Pons (tissue), 1 donor: ENCODE measurements at regions not wholly inside any gene's neighbourhood (a gene's known extent, or its start where the extent isn't known, plus 50 kb on each side); places are given as distances from the start of the nearest gene placed in this dataset.
"Not testable (repeated sequence)": the region's sequence is repeated elsewhere in the genome, so short reads cannot be mapped to it uniquely, and the experiment has no call there.

Experiments used
- DNase-seq: peaks from one replicate; pipeline ENCODE4 v3.0.0-alpha.2; 2016; ENCODE audit warnings: low spot score

DNA sequence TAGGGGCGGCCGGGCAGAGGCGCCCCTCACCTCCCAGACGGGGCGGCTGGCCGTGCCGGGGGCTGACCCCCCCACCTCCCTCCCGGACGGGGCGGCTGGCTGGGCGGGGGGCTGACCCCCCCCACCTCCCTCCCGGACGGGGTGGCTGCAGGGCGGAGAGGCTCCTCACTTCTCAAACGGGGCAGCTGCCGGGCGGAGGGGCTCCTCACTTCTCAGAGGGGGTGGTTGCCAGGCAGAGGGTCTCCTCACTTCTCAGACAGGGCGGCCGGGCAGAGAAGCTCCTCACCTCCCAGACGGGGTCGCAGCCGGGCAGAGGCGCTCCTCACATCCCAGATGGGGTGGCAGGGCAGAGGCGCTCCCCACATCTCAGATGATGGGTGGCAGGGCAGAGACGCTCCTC is 836.8 kb downstream of the RAPGEF2 start:
- DNase-seq = not testable (repeated sequence)

DNA sequence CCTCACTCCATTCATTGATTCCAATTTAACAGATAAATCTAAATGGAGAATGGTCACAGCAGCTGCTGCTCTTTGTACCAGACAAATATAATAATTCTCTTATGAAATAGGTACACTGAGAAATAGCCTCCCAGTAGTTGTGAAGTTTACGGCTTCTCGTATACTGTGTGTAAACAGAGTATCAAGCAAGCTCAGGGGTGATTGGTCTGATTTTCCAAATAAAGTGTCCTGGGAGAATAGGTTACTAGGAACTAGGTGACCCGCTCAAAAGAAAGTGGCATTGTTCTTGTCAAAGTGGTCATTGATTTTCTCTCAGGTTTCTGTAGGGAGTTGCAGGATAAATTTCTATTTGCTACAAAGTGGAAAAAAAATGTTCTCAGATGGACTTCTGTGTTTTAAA is 838.2 kb downstream of the RAPGEF2 start:
- DNase-seq = no peak

DNA sequence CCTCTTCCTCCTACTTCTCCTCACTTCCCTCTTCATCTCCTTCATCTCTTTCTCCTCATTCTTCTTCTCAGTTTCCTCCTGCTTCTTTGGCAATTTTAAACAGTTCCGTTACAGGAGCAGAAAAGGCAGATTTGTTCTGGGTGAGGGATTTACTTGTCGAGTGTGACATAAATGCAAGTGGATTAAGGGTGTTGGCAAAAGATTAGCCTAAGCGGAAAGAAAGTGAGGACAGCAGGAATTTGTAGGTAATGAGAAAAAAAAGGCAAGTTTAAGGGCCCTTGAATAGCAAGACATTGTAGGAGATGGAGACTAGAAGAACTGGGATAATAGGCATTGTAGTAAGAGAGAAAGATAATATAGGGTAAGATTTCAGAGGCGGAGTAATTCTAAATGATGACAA is 841.6 kb downstream of the RAPGEF2 start:
- DNase-seq = no peak

DNA sequence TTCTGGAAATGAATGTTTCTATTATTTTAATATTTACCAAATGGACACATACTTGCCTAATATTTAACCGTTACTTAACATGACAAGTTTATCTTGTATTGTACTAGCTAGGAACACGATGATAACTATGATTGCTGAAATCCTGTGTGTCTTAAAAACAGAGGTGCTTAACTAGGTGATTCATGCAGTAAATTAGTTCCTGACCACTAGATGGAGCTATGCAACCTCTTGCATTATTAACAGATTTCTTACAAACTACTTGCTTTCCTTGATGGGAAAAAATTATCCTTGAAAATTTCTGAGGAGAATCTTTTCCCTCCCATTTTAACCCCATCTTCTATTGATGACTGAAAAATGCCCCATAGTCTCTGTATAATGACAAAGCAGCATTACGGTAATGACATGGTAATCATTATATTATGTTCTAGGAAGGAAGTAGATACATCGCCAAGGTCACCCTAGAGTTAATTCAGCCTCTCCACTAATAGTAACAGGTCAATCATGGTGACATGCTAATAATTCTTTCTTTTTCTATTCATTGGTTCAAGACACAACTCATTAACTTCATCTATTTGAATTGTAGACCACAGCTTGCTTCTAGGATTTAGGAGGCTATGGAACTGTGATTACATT is 844.2 kb downstream of the RAPGEF2 start:
- DNase-seq = peak; percentile 69

DNA sequence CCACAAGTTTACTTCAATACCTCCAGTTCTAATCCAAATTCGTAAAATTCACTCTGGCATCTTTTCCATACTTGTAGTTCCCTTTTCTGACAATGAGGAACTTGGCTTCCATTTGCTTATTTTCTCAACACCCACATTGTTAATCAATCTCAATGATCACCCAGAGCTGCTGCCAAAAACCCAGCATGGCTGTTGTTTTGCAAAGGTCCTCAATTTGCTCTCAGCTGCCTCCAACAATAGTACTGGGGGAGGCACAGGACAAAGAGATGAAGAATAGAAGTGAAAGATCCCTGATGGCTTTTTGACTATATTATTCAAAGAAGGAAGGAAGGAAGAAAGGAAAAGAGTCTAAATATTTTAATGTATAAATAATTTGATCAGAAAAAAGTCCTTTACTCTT is 847.8 kb downstream of the RAPGEF2 start:
- no peak for DNase-seq

DNA sequence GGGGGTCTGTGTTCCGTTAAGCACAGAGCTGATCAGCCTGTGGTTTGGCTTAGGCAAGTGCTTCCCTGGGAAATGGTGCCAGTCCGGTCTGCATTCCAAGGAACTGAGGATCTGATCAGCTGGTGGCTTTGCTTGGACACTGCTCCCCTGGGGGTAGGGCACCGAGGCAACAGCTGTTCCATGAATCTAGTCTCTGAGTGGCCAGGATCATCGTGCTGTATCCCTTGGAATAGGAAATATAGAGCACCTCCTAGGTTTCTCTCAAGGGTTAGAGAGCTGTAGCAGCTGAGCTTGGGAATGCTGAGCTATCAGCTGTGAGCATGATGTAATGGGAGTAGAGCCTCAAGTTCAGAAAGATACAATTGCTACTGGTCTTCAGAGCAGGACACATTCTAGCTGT is 863.9 kb downstream of the RAPGEF2 start:
- DNase-seq = no peak

DNA sequence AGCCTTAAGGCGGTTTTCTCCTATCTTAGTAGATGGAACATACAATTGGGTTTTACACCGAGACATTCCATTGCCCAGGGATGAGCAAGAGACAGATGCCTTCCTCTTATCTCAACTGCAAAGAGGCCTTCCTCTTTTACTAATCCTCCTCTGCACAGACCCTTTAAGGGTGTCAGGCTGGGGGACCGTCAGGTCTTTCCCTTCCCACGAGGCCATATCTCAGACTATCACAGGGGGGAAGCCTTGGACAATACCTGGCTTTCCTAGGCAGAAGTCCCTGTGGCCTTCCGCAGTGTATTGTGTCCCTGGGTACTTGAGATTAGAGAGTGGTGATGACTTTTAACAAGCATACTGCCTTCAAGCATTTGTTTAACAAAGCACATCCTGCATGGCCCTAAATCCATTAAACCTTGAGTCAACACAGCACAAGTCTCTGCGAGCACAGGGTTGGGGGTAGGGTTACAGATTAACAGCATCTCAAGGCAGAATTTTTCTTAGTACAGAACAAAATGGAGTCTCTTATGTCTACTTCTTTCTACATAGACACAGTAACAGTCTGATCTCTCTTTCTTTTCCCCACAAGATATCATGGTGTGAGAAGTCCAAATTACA is 874.1 kb downstream of the RAPGEF2 start:
- not testable (repeated sequence) for DNase-seq

DNA sequence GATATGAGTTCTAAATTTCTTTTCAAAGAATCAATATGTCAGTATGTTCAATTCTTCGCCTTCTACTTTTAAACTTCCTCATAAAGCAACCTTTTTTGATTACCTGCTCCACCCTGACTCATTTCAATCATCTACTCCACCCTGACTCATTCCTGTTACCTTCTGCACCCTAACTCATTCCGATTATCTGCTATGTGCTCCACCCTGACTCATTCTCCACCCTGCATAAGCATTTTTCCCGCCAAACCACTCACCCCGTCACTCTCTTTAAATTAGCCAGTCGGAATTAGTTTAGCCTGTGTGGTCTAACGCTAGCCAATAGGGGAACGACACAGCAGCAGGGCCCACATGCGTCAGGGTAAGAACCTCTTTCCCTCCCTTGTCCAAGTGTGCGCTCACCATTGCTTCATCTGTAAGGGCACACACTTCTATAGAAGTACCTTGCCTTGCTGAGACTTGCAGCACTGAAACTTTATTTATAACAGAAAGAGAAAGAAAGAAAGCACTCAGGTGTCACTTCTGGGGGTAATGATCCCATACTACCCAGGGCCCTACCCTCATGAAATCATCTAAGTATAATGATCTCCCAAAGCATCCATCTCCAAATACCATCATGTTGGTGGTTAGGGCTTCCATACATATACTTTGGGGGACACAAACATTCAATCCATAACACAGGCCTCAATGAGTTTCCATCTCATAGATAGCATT is 875.2 kb downstream of the RAPGEF2 start:
- DNase-seq = no peak

DNA sequence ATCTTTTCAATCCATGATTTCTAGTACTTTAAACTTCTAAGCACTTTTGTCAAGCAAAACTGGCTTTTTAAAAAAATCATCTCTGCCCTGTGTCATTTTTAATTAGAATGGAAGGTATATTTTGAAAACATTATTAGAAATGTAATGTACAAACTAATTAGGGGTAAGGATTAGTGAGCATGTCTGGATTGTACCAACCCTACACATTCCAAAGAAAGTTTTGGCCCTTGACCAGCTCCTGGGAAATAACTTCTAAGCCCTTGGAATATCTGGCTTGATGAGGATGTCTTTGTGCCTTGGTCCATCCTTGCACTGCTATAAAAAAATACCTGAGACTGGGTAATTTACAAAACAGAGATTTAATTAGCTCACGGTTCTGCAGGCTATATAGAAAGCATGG is 876.5 kb downstream of the RAPGEF2 start:
- no peak for DNase-seq

DNA sequence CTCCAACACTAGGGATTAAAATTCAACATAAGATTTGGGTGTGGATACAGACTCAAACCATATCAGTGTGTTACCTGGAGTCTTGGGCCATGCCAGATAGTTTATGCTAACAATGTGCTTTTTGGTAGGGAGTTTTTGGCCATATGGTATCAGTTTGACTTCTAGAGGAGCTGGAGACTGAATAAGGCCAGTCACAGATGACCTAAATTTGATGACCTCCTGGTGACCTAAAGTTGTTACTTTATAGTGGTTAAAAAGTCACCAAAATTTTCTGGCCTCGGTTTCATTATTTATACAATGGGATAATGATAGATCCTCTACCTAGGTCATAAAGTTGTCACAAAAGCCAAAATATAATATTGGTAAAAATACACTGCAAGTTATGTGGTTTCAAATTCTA is 877.1 kb downstream of the RAPGEF2 start:
- DNase-seq = no peak

DNA sequence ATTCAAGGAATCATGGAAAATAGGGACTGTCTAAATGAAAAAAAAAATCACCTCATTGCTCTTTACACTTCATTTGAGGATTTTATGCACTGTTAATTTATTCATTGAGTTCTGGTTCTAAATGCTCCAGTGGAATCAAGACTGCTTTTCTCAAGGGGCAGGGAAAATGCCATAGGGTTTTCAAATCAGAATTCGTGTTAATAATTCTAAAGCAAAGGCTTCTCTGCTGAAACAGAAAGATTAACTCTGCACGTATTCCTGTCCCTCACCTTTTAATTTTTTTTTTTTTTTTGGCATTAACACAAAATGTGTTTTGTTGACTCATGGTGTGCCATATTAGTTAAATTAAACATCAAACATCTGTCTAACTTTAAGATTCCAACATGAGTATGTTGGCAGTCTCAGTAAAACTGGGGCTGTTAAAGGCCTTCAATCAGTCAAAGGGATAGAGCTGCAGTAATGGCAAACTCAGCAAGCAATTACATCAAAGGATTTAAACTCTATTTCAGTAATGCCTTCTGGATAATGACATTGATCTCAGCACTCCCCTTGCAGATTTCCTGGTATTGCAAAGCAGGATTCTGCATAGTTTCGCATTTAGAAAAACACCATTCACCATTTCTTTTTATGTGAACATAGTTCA is 878.1 kb downstream of the RAPGEF2 start:
- DNase-seq = no peak

DNA sequence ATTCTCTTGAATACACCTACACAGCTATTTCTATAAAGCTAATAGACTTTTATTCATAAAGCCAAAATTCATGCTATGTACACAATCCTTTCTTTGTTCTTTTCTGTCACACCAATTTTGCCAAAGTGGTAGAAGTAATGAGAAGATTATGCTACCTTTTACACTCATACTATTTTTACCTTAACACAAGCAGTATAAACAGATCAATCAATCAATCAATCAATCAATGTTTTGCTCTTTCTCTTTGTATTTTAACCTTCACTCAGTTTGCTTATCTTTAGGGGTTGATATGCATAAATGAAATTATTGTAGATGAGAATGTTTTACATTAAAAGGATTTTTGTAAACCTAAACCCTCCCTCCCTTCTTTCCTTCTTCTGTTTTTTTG is 878.6 kb downstream of the RAPGEF2 start:
- DNase-seq = no peak

DNA sequence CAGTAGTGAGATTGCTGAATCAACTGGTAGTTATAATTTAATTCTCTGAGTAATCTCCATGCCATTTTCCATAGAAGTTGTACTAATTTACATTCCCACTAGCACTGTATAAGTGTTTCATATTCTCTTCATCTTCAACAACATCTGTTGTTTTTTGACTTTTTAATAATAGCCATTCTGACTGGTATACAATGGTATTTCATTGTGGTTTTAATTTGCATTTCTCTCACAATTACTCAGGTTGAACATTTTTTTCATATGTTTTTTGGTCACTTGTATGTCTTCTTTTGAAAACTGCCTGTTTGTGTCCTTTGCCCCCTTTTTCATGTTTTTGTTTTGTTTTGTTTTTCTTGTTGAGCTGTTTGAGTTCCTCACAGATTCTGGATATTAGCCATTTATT is 880.2 kb downstream of the RAPGEF2 start:
- DNase-seq = no peak

DNA sequence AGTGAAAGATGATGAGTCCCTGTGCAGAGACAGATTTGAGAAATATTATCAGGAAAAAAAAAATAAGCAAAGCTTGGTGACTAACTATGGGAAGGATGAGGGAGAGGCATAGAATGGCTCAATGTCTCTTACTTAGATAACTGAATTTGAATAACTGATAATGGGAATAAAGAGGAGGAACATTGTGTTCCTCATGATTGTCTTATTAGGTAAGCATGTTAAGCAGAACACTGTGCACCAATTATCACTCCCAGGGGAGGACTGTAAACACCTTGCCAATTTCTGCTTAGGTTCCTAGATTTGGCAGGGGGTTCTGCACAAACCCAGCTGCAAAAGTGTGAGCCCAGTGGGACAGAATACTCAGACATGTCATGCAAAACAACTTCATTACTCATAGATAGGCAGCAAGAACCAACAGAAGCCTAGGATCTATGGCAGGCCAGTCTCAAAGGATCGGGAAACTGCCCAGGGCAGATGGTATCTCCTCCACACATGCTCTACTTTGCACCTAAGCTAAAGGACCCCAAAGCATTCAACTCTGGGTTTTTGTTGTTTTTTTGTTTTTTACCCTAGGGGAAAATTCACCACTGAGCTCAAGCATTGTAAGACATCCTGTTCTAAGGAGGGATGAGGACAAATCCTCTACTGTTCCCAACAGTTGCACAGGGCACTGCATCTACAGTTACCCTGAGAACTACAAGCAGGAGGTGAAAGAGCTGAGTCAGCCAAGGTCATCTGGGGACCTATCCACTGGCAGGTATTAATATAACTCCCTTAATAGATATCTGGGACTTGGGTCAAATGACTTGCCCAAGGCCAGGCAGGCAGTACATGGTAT is 907.0 kb downstream of the RAPGEF2 start:
- no peak for DNase-seq

DNA sequence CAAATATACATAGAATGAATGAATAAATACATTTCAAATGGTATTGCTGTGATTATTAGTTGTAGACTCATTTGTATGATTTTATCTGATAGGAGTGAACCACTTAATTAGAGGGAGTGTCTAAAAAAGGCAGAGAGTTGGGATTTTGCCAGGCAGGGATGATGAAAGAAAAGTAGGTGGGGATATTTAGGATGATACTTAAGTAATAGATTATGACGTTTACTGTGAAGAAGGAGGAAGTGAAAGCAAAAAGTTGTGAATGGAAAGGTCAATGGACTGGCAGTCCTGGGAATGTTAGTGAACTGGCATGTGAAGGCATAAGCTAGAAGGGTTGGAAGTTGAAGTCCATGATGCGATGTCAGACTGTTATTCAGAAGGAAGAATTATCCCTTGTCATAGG is 917.1 kb downstream of the RAPGEF2 start:
- no peak for DNase-seq

DNA sequence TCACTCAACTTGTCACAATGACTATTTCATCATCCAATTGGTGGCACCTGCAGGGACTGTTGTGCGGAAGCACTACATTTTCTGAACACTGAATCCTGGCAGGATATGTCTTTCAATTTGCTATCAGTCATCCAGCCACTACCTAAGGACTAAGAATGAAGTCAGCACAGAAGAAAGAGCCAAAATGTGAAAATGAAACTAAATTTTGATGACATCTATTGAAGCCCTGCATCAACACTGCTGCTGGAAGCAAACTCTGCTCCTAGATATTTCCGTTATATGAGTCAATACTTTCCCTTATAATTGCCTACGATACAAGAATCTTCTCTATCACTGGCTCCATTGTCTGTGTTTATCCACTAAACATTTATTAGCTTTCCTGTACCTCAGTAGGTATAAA is 917.9 kb downstream of the RAPGEF2 start:
- DNase-seq = no peak

DNA sequence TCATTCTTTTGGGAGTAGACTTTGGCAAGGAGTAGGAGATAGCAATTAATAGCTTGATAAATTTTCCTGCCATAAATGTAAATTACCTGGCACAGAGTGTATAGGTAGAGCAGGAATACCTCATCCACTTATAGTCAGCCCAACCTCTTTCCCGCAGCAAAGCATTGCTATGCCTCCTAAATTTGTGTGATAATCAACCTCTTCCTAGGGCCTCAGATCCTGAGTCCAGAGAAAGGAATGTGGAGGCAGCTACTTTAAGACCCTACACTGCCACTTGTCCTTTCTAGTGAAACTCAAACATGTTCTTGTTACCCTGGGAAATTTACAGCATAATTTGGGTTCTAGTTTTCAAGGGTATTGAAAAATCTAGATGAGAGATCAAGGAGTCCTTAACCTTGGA is 919.0 kb downstream of the RAPGEF2 start:
- DNase-seq = no peak

DNA sequence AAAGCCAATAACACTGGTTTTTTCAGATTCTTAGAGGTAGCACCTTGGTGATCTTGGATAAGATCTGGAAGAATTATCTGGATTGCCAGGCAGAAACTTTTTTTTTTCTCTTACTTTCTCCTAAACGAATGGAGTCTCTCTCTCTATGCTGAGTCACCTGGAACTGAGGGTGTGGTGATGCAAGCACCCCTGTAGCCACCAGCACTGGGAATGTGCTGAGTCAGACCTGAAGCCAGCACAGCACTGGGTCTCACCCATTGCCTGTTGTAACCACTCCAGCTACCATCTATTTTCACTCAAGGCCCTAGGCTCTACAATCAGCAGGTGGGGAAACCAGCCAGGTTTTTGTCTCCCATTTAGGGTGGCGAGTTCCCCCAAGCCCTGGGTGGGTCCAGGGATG is 923.8 kb downstream of the RAPGEF2 start:
- no peak for DNase-seq

DNA sequence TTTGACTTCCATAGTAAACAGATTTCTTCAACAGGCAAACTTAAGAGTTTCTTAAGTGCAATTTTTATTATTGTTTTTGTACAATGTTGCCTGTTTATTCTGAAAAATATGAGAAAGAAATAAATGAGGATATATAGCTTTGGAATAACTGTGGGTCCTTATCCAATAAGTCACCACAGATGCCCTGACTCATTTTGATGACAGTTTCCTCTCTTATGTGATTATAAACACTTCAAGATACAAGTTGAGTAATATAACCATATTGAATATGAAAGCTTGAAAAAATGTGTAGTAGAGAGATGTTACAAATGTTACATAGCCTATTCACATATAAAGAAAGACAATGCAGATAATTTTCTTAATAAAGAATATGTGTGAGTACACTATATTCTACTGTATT is 931.6 kb downstream of the RAPGEF2 start:
- no peak for DNase-seq

DNA sequence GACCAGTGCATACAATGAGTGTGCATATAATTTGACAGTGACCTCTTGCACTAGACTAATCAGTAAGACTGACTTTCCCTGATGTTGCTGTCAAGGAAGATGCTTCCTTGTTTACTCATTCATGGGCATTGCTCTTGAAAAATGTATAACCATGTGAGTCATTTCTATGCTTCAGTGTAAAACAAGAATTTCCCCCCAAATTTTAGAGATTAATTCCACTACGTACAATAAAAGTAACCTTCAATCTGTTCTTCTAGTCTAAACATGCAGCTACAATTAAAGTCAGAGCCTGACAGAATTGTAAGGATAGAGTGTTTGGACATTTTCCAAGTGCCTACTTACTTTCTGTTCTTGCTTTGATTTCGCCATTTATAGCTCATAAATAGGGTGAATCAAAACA is 935.7 kb downstream of the RAPGEF2 start:
- DNase-seq = no peak

DNA sequence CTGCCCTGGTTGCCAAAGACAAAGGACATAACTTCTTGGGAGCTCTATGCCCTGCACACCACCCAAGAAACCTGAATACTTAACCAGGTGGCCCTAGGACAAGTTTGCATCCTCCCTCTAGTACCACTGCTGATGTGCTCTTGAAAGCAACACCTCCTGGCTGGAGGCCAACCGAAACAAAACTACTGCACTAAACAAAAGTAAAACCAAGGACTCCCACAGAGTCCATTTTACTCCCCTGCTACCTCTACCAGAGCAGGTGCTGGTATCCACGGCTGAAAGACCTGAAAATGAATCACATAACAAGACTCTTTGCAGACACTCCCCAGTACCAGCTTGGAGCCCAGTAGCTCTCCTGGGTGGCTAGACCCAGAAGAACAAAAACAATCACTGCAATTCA is 941.8 kb downstream of the RAPGEF2 start:
- no peak for DNase-seq
